AG09319 (cell line): ENCODE measurements at regions not wholly inside any gene's neighbourhood (a gene's known extent, or its start where the extent isn't known, plus 50 kb on each side); places are given as distances from the start of the nearest gene placed in this dataset.

Experiments
- DNase-seq: peaks from one replicate; pipeline ENCODE4 v3.0.0-alpha.2; 2010; ENCODE audit warnings: low read depth; ENCODE audit errors: extremely low read depth
- TF ChIP-seq, protein P1 (sequence below): IDR thresholded peaks from 2 replicates; pipeline ENCODE4 v1.5.1; 2011; ENCODE audit warnings: low read depth, mild to moderate bottlenecking, inconsistent platforms, low read length, moderate library complexity

- no peak for DNase-seq
- TF ChIP-seq, protein P1, sequence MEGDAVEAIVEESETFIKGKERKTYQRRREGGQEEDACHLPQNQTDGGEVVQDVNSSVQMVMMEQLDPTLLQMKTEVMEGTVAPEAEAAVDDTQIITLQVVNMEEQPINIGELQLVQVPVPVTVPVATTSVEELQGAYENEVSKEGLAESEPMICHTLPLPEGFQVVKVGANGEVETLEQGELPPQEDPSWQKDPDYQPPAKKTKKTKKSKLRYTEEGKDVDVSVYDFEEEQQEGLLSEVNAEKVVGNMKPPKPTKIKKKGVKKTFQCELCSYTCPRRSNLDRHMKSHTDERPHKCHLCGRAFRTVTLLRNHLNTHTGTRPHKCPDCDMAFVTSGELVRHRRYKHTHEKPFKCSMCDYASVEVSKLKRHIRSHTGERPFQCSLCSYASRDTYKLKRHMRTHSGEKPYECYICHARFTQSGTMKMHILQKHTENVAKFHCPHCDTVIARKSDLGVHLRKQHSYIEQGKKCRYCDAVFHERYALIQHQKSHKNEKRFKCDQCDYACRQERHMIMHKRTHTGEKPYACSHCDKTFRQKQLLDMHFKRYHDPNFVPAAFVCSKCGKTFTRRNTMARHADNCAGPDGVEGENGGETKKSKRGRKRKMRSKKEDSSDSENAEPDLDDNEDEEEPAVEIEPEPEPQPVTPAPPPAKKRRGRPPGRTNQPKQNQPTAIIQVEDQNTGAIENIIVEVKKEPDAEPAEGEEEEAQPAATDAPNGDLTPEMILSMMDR = no peak
Observed at GRCh38 chr2:65586516-65586915, 154.1 kb upstream of the SPRED2 start.

DNA sequence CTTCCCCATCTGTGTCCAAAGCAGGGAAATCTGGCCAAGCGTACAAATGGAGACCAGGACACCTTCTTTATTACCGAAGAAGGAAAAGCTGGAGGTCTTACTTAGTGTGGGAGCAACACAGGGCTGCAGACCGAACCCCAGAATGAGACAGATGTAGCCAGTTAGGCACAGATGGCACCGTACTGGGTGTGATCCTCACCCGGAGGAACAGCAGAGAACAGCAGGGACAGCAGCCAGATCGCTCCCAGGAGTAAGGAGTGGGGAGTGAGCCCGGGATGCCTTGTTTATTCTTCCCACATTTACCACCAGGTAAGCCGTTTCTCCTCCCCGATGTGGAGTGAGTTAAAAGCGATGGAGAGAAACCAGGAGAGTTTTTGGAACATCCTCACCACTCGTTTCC is 150.7 kb upstream of the SPRED2 start:
- DNase-seq = no peak
- TF ChIP-seq, protein P1 = no peak

- TF ChIP-seq, protein P1 = no peak
- no peak for DNase-seq
Observed at GRCh38 chr2:65582364-65582763, 150.0 kb upstream of the SPRED2 start.

GRCh38 chr2:65580824-65581223 is 148.4 kb upstream of the SPRED2 start:
- TF ChIP-seq, protein P1 = no peak
- DNase-seq = no peak

GRCh38 chr2:65579506-65580235 is 147.3 kb upstream of the SPRED2 start:
- TF ChIP-seq, protein P1 = no peak
- no peak for DNase-seq

DNA sequence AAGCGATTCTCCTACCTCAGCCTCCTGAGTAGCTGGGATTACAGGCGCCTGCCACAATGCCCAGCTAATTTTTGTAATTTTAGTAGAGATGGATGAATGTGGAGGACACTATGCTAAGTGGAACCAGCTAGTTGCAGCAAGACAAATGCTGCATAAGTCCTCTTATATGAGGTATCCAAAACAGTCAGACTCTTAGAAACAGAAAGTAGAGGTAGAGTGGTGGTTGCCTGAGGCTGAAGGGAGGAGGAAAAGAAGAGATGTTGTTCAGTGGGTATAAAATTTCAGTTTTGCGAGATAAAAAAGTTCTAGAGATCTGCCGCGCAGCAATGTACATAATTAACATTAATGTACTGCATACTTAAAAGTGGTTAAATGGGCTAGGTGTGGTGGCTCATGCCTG is 145.3 kb upstream of the SPRED2 start:
- TF ChIP-seq, protein P1 = no peak
- no peak for DNase-seq

- TF ChIP-seq, protein P1 = no peak
- DNase-seq = peak; percentile 78
Observed at GRCh38 chr2:65576861-65577601, 144.6 kb upstream of the SPRED2 start.
